ENCODE measurements at regions not wholly inside any gene's neighbourhood (a gene's known extent, or its start where the extent isn't known, plus 50 kb on each side); places are given as distances from the start of the nearest gene placed in this dataset.

- 84% methylated on average over 2 of the region's 2 CpGs for WGBS
Measured at GRCh38 chr10:106309376-106309775, 855.1 kb downstream of the SORCS1 start.

DNA sequence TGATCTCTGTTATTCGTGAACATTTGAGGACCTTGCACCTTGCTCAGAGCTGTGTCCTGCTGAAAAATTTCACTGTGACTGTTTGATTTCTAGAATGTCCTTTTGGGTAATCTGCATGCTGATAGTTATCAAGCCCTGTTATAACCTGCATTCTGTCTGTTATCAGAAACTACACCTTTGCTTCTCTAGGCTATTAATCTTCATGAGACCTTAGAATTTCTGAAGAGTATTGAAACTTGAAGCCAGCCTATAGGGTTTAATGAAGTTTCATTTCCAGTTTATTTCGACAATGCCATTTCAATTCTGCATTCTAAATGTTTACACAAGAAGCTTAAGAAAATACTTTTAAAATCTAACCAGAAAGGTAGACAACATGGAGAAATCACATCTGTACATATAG is 856.2 kb downstream of the SORCS1 start:
- TF ChIP-seq EP300 (IDR thresholded peaks at IDR 0.05) (no peak), POLR2AphosphoS5 (IDR thresholded peaks at IDR 0.05) (no peak), POLR2A (IDR thresholded peaks at IDR 0.05) (no peak)
- Histone ChIP-seq H3K4me1 (no peaks in the 10 kb centered on the region), H3K27ac (no peak overlapping the region), H3K36me3 (no peaks in the 10 kb centered on the region), H3K9me3 (no peaks in the 10 kb centered on the region), H3K4me3 (no peak overlapping the region), H3K27me3 (no peaks in the 10 kb centered on the region)
- no peak for DNase-seq (ENCODE audit: low spot score in 2 of 2)
- 49% methylated on average over 2 of the region's 2 CpGs for WGBS

More at GRCh38 chr10:106309376-106309775, 855.1 kb downstream of the SORCS1 start:
- no peaks in the 10 kb centered on the region for H3K27me3 ChIP-seq
- TF ChIP-seq EP300 (IDR thresholded peaks at IDR 0.05) (no peak), POLR2A (IDR thresholded peaks at IDR 0.05) (no peak), POLR2AphosphoS5 (IDR thresholded peaks at IDR 0.05) (no peak)
- TF ChIP-seq, protein P1, sequence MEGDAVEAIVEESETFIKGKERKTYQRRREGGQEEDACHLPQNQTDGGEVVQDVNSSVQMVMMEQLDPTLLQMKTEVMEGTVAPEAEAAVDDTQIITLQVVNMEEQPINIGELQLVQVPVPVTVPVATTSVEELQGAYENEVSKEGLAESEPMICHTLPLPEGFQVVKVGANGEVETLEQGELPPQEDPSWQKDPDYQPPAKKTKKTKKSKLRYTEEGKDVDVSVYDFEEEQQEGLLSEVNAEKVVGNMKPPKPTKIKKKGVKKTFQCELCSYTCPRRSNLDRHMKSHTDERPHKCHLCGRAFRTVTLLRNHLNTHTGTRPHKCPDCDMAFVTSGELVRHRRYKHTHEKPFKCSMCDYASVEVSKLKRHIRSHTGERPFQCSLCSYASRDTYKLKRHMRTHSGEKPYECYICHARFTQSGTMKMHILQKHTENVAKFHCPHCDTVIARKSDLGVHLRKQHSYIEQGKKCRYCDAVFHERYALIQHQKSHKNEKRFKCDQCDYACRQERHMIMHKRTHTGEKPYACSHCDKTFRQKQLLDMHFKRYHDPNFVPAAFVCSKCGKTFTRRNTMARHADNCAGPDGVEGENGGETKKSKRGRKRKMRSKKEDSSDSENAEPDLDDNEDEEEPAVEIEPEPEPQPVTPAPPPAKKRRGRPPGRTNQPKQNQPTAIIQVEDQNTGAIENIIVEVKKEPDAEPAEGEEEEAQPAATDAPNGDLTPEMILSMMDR (IDR thresholded peaks at IDR 0.05): no peak
- no peaks in the 10 kb centered on the region for H3K9me3 ChIP-seq
- H3K36me3 ChIP-seq: no peaks in the 10 kb centered on the region
- no peak overlapping the region for H3K4me3 ChIP-seq
- no peak for DNase-seq (ENCODE audit: low spot score in 2 of 2)
- no peak overlapping the region for H3K27ac ChIP-seq
- no peaks in the 10 kb centered on the region for H3K4me1 ChIP-seq

GRCh38 chr10:106304056-106304455 is 860.5 kb downstream of the SORCS1 start:
- DNase-seq (ENCODE audit: low spot score in 2 of 2): no peak
- H3K36me3 ChIP-seq: no peaks in the 10 kb centered on the region
- no peak overlapping the region for H3K27ac ChIP-seq
- no peaks in the 10 kb centered on the region for H3K27me3 ChIP-seq
- H3K9me3 ChIP-seq: no peaks in the 10 kb centered on the region
- no peaks in the 10 kb centered on the region for H3K4me1 ChIP-seq
- TF ChIP-seq POLR2A (IDR thresholded peaks at IDR 0.05) (no peak), EP300 (IDR thresholded peaks at IDR 0.05) (no peak), POLR2AphosphoS5 (IDR thresholded peaks at IDR 0.05) (no peak)
- TF ChIP-seq, protein P1 (IDR thresholded peaks at IDR 0.05): no peak
- WGBS: 75% methylated on average over 1 of the region's 1 CpG
- H3K4me3 ChIP-seq: no peak overlapping the region

DNA sequence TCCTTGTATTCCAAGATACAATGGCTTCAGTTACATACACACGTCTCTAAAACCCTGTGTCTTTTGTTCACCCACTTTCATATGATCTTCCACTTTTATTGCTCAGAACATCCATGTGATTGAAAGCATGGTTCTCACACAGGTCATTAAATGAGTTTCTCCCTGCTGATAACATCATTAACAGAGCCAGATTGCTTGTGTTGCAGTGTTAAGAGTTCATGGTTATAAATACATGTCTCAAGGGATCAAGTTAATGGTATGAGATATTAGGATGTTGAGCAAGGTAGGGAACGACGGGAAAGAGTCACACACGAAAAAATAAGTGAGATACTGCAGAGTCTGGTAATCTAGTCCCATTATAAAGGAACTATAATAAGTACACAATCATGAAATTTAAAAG is 861.5 kb downstream of the SORCS1 start:
- 60% methylated on average over 4 of the region's 4 CpGs for WGBS
- Histone ChIP-seq H3K36me3 (no peaks in the 10 kb centered on the region), H3K27ac (no peak overlapping the region), H3K4me1 (no peaks in the 10 kb centered on the region), H3K27me3 (no peaks in the 10 kb centered on the region), H3K4me3 (no peak overlapping the region), H3K9me3 (no peaks in the 10 kb centered on the region)
- TF ChIP-seq, protein P1 (IDR thresholded peaks at IDR 0.05): no peak
- TF ChIP-seq POLR2AphosphoS5 (IDR thresholded peaks at IDR 0.05) (no peak), POLR2A (IDR thresholded peaks at IDR 0.05) (no peak), EP300 (IDR thresholded peaks at IDR 0.05) (no peak)
- no peak for DNase-seq (ENCODE audit: low spot score in 2 of 2)

DNA sequence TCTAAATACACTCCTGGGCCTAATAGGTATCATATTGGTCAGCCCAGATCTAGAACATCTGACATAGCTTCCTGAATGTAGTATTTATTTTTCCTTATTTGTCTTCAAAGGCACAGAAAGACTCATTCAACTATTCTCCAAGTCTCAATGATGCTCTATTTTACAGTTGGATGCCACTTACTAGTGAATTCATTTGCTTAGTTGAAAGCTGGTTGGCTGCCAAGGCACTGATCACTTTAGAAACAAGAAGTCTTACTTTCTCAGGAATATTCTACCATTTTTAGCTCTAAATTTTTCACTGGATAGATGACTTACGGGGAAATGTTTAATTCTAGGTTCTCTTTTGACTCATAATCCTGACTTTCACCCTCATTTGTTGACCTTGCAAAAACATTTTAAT is 863.4 kb downstream of the SORCS1 start:
- DNase-seq (ENCODE audit: low spot score in 2 of 2): no peak
- H3K27ac ChIP-seq: no peak overlapping the region
- H3K36me3 ChIP-seq: no peaks in the 10 kb centered on the region
- TF ChIP-seq EP300 (IDR thresholded peaks at IDR 0.05) (no peak), POLR2AphosphoS5 (IDR thresholded peaks at IDR 0.05) (no peak), POLR2A (IDR thresholded peaks at IDR 0.05) (no peak)
- TF ChIP-seq, protein P1 (IDR thresholded peaks at IDR 0.05): no peak
- 95% methylated on average over 1 of the region's 1 CpG for WGBS
- no peaks in the 10 kb centered on the region for H3K27me3 ChIP-seq
- no peak overlapping the region for H3K4me3 ChIP-seq
- H3K9me3 ChIP-seq: no peaks in the 10 kb centered on the region
- H3K4me1 ChIP-seq: no peaks in the 10 kb centered on the region

Measured in suprapubic skin (tissue), 4 donors.